Transverse colon (tissue), 3 donors: ENCODE measurements at regions not wholly inside any gene's neighbourhood (a gene's known extent, or its start where the extent isn't known, plus 50 kb on each side); places are given as distances from the start of the nearest gene placed in this dataset.

Experiments
- CTCF ChIP-seq, 5 experiments: fragments of 200-600 bp in 3 of 5; fragments of 450-650 bp in 2 of 5; sonication (generic) in 3 of 5; IDR thresholded peaks; 1 replicate in 2 of 5; 2 replicates in 3 of 5; pipeline ENCODE4 v1.5.1; 2016 to 2017; ENCODE audit warnings: antibody characterized with exemption in 5 of 5, inconsistent platforms in 3 of 5, mild to moderate bottlenecking in 2 of 5, moderate library complexity in 1 of 5
- POLR2A ChIP-seq: fragments of 450-650 bp; IDR thresholded peaks from one replicate; pipeline ENCODE4 v1.6.1; 2016; ENCODE audit warnings: antibody characterized with exemption, mild to moderate bottlenecking, moderate library complexity

GRCh38 chr17:5885336-5885735 is 184.8 kb upstream of the WSCD1 start:
- TF ChIP-seq CTCF (IDR thresholded peaks at IDR 0.05) (no peak), POLR2A (no peak)
